Endothelial cell of umbilical vein (primary cell): ENCODE measurements at regions not wholly inside any gene's neighbourhood (a gene's known extent, or its start where the extent isn't known, plus 50 kb on each side); places are given as distances from the start of the nearest gene placed in this dataset.

Experiments
- BruUV-seq: library from RNA; stranded (reverse); fragments of 400-500 nt; replicated peaks from 2 replicates; lab custom pipeline; 2021; lab: Mats Ljungman, UMichigan
- CTCF ChIA-PET: fragments of 300-600, 350-600 bp; sonication (Branson Sonifier 250); formaldehyde crosslinking; loops from one replicate; lab custom pipeline; 2021; ENCODE audit warnings: antibody characterized with exemption, inconsistent platforms; lab: Charles Lee
- POLR2A ChIA-PET: fragments of 300-600, 350-600 bp; sonication (Branson Sonifier 250); formaldehyde crosslinking; loops from one replicate; lab custom pipeline; 2021; ENCODE audit warnings: antibody characterized with exemption, inconsistent platforms; lab: Charles Lee
- DNase-seq: peaks from one replicate; pipeline ENCODE4 v3.0.0-alpha.2; 2011; ENCODE audit warnings: low read depth, low spot score
- FAIRE-seq: peaks from 2 replicates; lab custom pipeline; 2011; peaks lifted over from hg19 to GRCh38; lab: Jason Lieb, UNC
- H2AFZ ChIP-seq: 2 replicates; pipeline ENCODE4 v1.6.0; 2012; ENCODE audit warnings: low read depth, low read length, control low read depth, inconsistent platforms
- H3K27ac ChIP-seq: 2 replicates; pipeline ENCODE4 v1.5.1; 2011; ENCODE audit warnings: low read depth, mild to moderate bottlenecking, control low read depth, low read length, moderate library complexity; ENCODE audit not compliant: insufficient read depth
- H3K27me3 ChIP-seq, 2 experiments: 2 replicates each; pipeline versions ENCODE4 v1.6.0 to v1.6.1; 2011; ENCODE audit warnings: low read length in 2 of 2, mixed read lengths in 1 of 2; ENCODE audit not compliant: control insufficient read depth in 2 of 2, insufficient read depth in 2 of 2
- H3K36me3 ChIP-seq, 2 experiments: 2 replicates in 1 of 2; 3 replicates in 1 of 2; pipeline ENCODE4 v1.5.1; 2011; ENCODE audit warnings: low read length in 2 of 2, mild to moderate bottlenecking in 1 of 2, moderate library complexity in 1 of 2; ENCODE audit not compliant: control insufficient read depth in 2 of 2, insufficient read depth in 2 of 2; ENCODE audit errors: extremely low read depth in 1 of 2
- H3K4me1 ChIP-seq: 3 replicates; pipeline ENCODE4 v1.5.1; 2011; ENCODE audit warnings: mild to moderate bottlenecking, low read length; ENCODE audit not compliant: control insufficient read depth, insufficient read depth; ENCODE audit errors: extremely low read depth
- H3K4me2 ChIP-seq: 2 replicates; pipeline ENCODE4 v1.6.1; 2011; ENCODE audit warnings: low read length, control low read depth, mixed read lengths; ENCODE audit not compliant: insufficient read depth
- H3K4me3 ChIP-seq, 3 experiments: fragments of 200-600 bp in 1 of 3; sonication (generic), shearing (Covaris generic) in 1 of 3; replicated peaks in 1 of 3; 2 replicates each; pipeline ENCODE4 v1.5.1; 2011 to 2016; ENCODE audit warnings: control low read depth in 3 of 3, low read length in 3 of 3, mild to moderate bottlenecking in 2 of 3, inconsistent platforms in 1 of 3, low read depth in 1 of 3, moderate library complexity in 1 of 3; ENCODE audit not compliant: insufficient read depth in 1 of 3
- H3K79me2 ChIP-seq: 2 replicates; pipeline ENCODE4 v1.6.0; 2012; ENCODE audit warnings: low read length, inconsistent platforms; ENCODE audit not compliant: control insufficient read depth, insufficient read depth
- H3K9ac ChIP-seq: replicated peaks from 2 replicates; pipeline ENCODE3; 2011; ENCODE audit warnings: low read length, control low read depth; ENCODE audit not compliant: insufficient read depth; ENCODE audit errors: extremely low read depth
- H3K9me1 ChIP-seq: replicated peaks from 3 replicates; pipeline ENCODE4 v1.6.0; 2011; ENCODE audit warnings: mild to moderate bottlenecking, low read length; ENCODE audit not compliant: control insufficient read depth, insufficient read depth; ENCODE audit errors: extremely low read depth
- H3K9me3 ChIP-seq: replicated peaks from 2 replicates; pipeline ENCODE4 v1.5.1; 2012; ENCODE audit warnings: low read length, inconsistent platforms; ENCODE audit not compliant: control insufficient read depth, insufficient read depth
- H4K20me1 ChIP-seq: replicated peaks from 2 replicates; pipeline ENCODE3; 2011; ENCODE audit warnings: mild to moderate bottlenecking, low read length; ENCODE audit not compliant: control insufficient read depth, insufficient read depth; ENCODE audit errors: extremely low read depth
- EZH2 ChIP-seq: IDR thresholded peaks from 2 replicates; pipeline ENCODE4 v1.6.1; 2012; ENCODE audit warnings: borderline replicate concordance, low read depth, mild to moderate bottlenecking, moderate library complexity, low read length, inconsistent platforms; ENCODE audit not compliant: severe bottlenecking
- FOS ChIP-seq: IDR thresholded peaks from 2 replicates; pipeline ENCODE4 v1.6.1; 2011; ENCODE audit warnings: mild to moderate bottlenecking, low read length, moderate library complexity, borderline replicate concordance; ENCODE audit not compliant: insufficient read depth
- GATA2 ChIP-seq: IDR thresholded peaks from 2 replicates; pipeline ENCODE4 v1.7.0; 2011; ENCODE audit warnings: low read depth, mild to moderate bottlenecking, moderate library complexity, mixed read lengths, low read length; ENCODE audit not compliant: insufficient read length, insufficient read depth
- JUN ChIP-seq: IDR thresholded peaks from 2 replicates; pipeline ENCODE4 v1.6.1; 2011; ENCODE audit warnings: borderline replicate concordance, low read depth; ENCODE audit not compliant: insufficient read length, insufficient read depth
- MYC ChIP-seq: IDR thresholded peaks from one replicate; pipeline ENCODE4 v1.6.1; 2011; ENCODE audit warnings: mild to moderate bottlenecking, low read depth, low read length
- POLR2A ChIP-seq: IDR thresholded peaks from 2 replicates; pipeline ENCODE4 v1.6.1; 2012; ENCODE audit warnings: low read depth, mild to moderate bottlenecking, control low read depth, low read length
- POLR2AphosphoS5 ChIP-seq: IDR thresholded peaks from 2 replicates; pipeline ENCODE4 v1.6.1; 2012; ENCODE audit warnings: low read depth, mild to moderate bottlenecking, control low read depth, low read length, moderate library complexity; ENCODE audit not compliant: insufficient read depth
- dilution Hi-C: fragments of 300-500 bp; cut with MboI; formaldehyde crosslinking; loops from one replicate; pipeline ENCODE4 v1.15.0; 2019; ENCODE audit warnings: low sequenced_read_pairs; ENCODE audit not compliant: extremely low pct_ligation_motif_present
- intact Hi-C: fragments of 100-400 bp; cut with micrococcal nuclease; formaldehyde crosslinking; loops from one replicate; pipeline ENCODE4 v1.10.0; 2022
- TF ChIP-seq, protein P1 (sequence below), 2 donors: IDR thresholded peaks; 1 replicate in 1 of 2; 2 replicates in 1 of 2; pipeline ENCODE4 v1.5.1; 2011; ENCODE audit warnings: low read length in 2 of 2, mild to moderate bottlenecking in 2 of 2, moderate library complexity in 2 of 2, control low read depth in 1 of 2, inconsistent platforms in 1 of 2, low read depth in 1 of 2; ENCODE audit not compliant: insufficient read depth in 1 of 2; ENCODE audit errors: extremely low read depth in 1 of 2
- TF ChIP-seq, protein P2 (sequence below): IDR thresholded peaks from 2 replicates; pipeline ENCODE4 v1.6.1; 2011; ENCODE audit not compliant: insufficient read depth, insufficient read length

DNA sequence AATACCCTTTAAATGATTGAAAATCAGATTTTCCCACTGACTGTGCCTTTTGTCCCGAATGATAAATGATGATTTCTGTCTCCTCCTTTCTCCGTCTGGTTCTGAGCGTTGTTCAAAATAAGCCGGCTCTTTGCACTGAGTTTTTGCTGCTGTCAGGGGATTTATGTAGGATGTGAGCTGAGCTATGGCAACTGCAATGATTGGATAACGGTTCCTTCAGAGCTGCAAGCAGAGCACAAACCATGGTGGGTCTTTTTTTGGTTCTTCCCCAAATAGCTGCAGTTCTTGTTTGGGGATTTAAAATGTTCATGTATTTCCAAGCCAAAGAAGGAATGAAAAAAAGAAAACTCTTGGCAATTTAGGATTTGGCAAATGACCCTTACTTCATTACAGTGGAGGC is 124.5 kb upstream of the CASK start:
- Histone ChIP-seq H3K9me3 (no peaks in the 10 kb centered on the region), H3K4me3 (no peak overlapping the region), H3K9me1 (no peaks in the 10 kb centered on the region), H3K36me3 (no peaks in the 10 kb centered on the region), H3K4me2 (no peak overlapping the region), H3K27ac (no peak overlapping the region), H3K79me2 (no peaks in the 10 kb centered on the region), H3K9ac (no peak overlapping the region), H4K20me1 (no peaks in the 10 kb centered on the region), H2AFZ (no peak overlapping the region), H3K27me3 (no peaks in the 10 kb centered on the region), H3K4me1 (no peaks in the 10 kb centered on the region)
- no peak for FAIRE-seq
- no peak for DNase-seq
- intact Hi-C loops (no loop called here), dilution Hi-C loops (no loop called here)
- BruUV-seq: no TSS peak
- POLR2A ChIA-PET: no interaction called here
- CTCF ChIA-PET: no interaction called here
- TF ChIP-seq FOS: no peak
- no peak for TF ChIP-seq POLR2AphosphoS5
- TF ChIP-seq, protein P1, sequence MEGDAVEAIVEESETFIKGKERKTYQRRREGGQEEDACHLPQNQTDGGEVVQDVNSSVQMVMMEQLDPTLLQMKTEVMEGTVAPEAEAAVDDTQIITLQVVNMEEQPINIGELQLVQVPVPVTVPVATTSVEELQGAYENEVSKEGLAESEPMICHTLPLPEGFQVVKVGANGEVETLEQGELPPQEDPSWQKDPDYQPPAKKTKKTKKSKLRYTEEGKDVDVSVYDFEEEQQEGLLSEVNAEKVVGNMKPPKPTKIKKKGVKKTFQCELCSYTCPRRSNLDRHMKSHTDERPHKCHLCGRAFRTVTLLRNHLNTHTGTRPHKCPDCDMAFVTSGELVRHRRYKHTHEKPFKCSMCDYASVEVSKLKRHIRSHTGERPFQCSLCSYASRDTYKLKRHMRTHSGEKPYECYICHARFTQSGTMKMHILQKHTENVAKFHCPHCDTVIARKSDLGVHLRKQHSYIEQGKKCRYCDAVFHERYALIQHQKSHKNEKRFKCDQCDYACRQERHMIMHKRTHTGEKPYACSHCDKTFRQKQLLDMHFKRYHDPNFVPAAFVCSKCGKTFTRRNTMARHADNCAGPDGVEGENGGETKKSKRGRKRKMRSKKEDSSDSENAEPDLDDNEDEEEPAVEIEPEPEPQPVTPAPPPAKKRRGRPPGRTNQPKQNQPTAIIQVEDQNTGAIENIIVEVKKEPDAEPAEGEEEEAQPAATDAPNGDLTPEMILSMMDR (IDR thresholded peaks at IDR 0.05; ENCODE audit: extremely low read depth in 1 of 2, insufficient read depth in 1 of 2, low read depth in 1 of 2, low read length in 2 of 2): no peak
- TF ChIP-seq, protein P2, sequence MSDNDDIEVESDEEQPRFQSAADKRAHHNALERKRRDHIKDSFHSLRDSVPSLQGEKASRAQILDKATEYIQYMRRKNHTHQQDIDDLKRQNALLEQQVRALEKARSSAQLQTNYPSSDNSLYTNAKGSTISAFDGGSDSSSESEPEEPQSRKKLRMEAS: no peak
- no peak for TF ChIP-seq JUN
- TF ChIP-seq GATA2: no peak
- no peak for TF ChIP-seq POLR2A
- TF ChIP-seq EZH2: no peak
- no peak for TF ChIP-seq MYC
